ENCODE measurements at regions not wholly inside any gene's neighbourhood (a gene's known extent, or its start where the extent isn't known, plus 50 kb on each side); places are given as distances from the start of the nearest gene placed in this dataset.

DNA sequence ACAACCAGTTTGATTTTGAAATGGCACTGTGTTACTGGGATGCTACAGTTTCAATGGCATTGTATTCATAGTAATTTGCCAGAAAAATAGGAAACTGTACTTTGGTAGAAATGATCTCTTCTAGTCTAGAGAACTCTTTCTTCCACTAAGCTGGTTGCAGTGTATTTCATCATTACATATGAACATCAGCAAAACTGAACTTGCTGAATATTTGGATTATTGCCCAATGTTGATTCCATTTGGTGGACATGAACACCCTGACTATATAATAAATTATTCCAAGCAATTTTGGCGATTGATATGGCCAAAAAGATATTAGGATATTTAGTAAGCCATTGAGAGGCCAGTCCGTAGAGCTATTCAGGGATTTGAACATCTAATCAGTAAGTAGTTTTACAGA, 191.8 kb upstream of the CXorf66 start (continued):
- TF ChIP-seq, protein P1, sequence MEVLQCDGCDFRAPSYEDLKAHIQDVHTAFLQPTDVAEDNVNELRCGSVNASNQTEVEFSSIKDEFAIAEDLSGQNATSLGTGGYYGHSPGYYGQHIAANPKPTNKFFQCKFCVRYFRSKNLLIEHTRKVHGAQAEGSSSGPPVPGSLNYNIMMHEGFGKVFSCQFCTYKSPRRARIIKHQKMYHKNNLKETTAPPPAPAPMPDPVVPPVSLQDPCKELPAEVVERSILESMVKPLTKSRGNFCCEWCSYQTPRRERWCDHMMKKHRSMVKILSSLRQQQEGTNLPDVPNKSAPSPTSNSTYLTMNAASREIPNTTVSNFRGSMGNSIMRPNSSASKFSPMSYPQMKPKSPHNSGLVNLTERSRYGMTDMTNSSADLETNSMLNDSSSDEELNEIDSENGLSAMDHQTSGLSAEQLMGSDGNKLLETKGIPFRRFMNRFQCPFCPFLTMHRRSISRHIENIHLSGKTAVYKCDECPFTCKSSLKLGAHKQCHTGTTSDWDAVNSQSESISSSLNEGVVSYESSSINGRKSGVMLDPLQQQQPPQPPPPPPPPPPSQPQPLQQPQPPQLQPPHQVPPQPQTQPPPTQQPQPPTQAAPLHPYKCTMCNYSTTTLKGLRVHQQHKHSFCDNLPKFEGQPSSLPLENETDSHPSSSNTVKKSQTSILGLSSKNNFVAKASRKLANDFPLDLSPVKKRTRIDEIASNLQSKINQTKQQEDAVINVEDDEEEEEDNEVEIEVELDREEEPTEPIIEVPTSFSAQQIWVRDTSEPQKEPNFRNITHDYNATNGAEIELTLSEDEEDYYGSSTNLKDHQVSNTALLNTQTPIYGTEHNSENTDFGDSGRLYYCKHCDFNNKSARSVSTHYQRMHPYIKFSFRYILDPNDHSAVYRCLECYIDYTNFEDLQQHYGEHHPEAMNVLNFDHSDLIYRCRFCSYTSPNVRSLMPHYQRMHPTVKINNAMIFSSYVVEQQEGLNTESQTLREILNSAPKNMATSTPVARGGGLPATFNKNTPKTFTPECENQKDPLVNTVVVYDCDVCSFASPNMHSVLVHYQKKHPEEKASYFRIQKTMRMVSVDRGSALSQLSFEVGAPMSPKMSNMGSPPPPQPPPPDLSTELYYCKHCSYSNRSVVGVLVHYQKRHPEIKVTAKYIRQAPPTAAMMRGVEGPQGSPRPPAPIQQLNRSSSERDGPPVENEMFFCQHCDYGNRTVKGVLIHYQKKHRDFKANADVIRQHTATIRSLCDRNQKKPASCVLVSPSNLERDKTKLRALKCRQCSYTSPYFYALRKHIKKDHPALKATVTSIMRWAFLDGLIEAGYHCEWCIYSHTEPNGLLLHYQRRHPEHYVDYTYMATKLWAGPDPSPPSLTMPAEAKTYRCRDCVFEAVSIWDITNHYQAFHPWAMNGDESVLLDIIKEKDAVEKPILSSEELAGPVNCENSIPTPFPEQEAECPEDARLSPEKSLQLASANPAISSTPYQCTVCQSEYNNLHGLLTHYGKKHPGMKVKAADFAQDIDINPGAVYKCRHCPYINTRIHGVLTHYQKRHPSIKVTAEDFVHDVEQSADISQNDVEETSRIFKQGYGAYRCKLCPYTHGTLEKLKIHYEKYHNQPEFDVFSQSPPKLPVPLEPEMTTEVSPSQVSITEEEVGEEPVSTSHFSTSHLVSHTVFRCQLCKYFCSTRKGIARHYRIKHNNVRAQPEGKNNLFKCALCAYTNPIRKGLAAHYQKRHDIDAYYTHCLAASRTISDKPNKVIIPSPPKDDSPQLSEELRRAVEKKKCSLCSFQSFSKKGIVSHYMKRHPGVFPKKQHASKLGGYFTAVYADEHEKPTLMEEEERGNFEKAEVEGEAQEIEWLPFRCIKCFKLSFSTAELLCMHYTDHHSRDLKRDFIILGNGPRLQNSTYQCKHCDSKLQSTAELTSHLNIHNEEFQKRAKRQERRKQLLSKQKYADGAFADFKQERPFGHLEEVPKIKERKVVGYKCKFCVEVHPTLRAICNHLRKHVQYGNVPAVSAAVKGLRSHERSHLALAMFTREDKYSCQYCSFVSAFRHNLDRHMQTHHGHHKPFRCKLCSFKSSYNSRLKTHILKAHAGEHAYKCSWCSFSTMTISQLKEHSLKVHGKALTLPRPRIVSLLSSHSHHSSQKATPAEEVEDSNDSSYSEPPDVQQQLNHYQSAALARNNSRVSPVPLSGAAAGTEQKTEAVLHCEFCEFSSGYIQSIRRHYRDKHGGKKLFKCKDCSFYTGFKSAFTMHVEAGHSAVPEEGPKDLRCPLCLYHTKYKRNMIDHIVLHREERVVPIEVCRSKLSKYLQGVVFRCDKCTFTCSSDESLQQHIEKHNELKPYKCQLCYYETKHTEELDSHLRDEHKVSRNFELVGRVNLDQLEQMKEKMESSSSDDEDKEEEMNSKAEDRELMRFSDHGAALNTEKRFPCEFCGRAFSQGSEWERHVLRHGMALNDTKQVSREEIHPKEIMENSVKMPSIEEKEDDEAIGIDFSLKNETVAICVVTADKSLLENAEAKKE (CRISPR knock-in tag; IDR thresholded peaks at IDR 0.05), result no peak
- TF ChIP-seq CREB1 (CRISPR knock-in tag; IDR thresholded peaks at IDR 0.05; ENCODE audit: low read depth) (no peak), EZH2 (IDR thresholded peaks at IDR 0.05; ENCODE audit: low read depth, unreplicated experiment) (no peak), EZH2phosphoT487 (IDR thresholded peaks at IDR 0.05; ENCODE audit: unreplicated experiment) (no peak), STAT1 (IDR thresholded peaks at IDR 0.05; ENCODE audit: unreplicated experiment) (no peak)

- Mint-ChIP-seq H3K36me3 (ENCODE audit: low read depth) (no peaks in the 10 kb centered on the region; the same call in 2 of the 3 replicates), H3K4me1 (peaks cover 7% of the 10 kb centered on the region), H3K27ac (no peak overlapping the region), H3K27me3 (ENCODE audit: insufficient read depth, low read depth, poor library complexity) (no peaks in the 10 kb centered on the region), H3K9me3 (peaks cover 2% of the 10 kb centered on the region; the same call in 2 of the 3 replicates), H3K4me3 (no peak overlapping the region)
- H2AFZ ChIP-seq, result no peak overlapping the region
- H3F3A ChIP-seq (replicated peaks; ENCODE audit: low read depth), result no peaks in the 10 kb centered on the region
- no peaks in the 10 kb centered on the region for H3K27me3 ChIP-seq (ENCODE audit: insufficient read depth)
- H4K20me1 ChIP-seq (replicated peaks; ENCODE audit: insufficient read depth), result no peaks in the 10 kb centered on the region
- no peak overlapping the region for H3K4me3 ChIP-seq
- ATAC-seq (no peak), DNase-seq (ENCODE audit: low spot score) (no peak)
- H3K4me1 ChIP-seq (ENCODE audit: insufficient read depth), result no peaks in the 10 kb centered on the region
- no peaks in the 10 kb centered on the region for H3K79me2 ChIP-seq (replicated peaks; ENCODE audit: insufficient read depth)
- H3K9me2 ChIP-seq (ENCODE audit: insufficient read depth), result no peaks in the 10 kb centered on the region
- H3K36me3 ChIP-seq (ENCODE audit: insufficient read depth), result no peaks in the 10 kb centered on the region
- no peak overlapping the region for H3K27ac ChIP-seq (ENCODE audit: low read depth)
- H3K4me2 ChIP-seq, result no peak overlapping the region
- no peak for TF ChIP-seq NANOG (IDR thresholded peaks at IDR 0.05; ENCODE audit: borderline replicate concordance)
- TF ChIP-seq CTCF (conservative IDR thresholded peaks at IDR 0.05; ENCODE audit: low read depth in 2 of 2), result no peak
- TF ChIP-seq, protein P1 (CRISPR knock-in tag; IDR thresholded peaks at IDR 0.05), result no peak
- TF ChIP-seq ZNF114 (CRISPR knock-in tag; IDR thresholded peaks at IDR 0.05), result no peak
- no peak for TF ChIP-seq STAT1 (IDR thresholded peaks at IDR 0.05; ENCODE audit: unreplicated experiment)
- TF ChIP-seq EZH2 (IDR thresholded peaks at IDR 0.05; ENCODE audit: low read depth, unreplicated experiment), result no peak
- no peak for TF ChIP-seq CREB1 (CRISPR knock-in tag; IDR thresholded peaks at IDR 0.05; ENCODE audit: low read depth)
These were observed 186.0 kb upstream of the CXorf66 start for GRCh38 chrX:140151316-140151715.

Data from GM23338 (cell line).